IMR-90 (cell line): ENCODE measurements at regions not wholly inside any gene's neighbourhood (a gene's known extent, or its start where the extent isn't known, plus 50 kb on each side); places are given as distances from the start of the nearest gene placed in this dataset.

Experiments
- ATAC-seq: fragments of 200-7000 bp; cut with Tn5 transposase; 2 replicates; pipeline ENCODE4 v1.9.1; 2020; ENCODE audit warnings: low read depth, mild to moderate bottlenecking, moderate library complexity
- BruUV-seq: library from RNA; stranded (reverse); fragments of 400-500 nt; replicated peaks from 2 replicates; lab custom pipeline; 2021; lab: Mats Ljungman, UMichigan
- CTCF ChIA-PET: fragments of 300-600 bp; formaldehyde crosslinking; extraction: SDS; loops from one replicate; lab custom pipeline; 2021; ENCODE audit warnings: antibody characterized with exemption; lab: Yijun Ruan, JAX
- POLR2A ChIA-PET: fragments of 300-600 bp; sonication (Branson Sonifier 250); formaldehyde crosslinking; loops from one replicate; lab custom pipeline; 2022; ENCODE audit warnings: antibody characterized with exemption; ENCODE audit not compliant: unreplicated experiment; lab: Charles Lee
- DNase-seq: peaks from one replicate; pipeline ENCODE4 v3.0.0; 2013
- H2AFZ ChIP-seq: replicated peaks from 2 replicates; pipeline ENCODE3; 2013; ENCODE audit warnings: low read length, mild to moderate bottlenecking; ENCODE audit not compliant: poor library complexity
- H2AK5ac ChIP-seq: 2 replicates; pipeline ENCODE4 v1.6.1; 2013; ENCODE audit warnings: low read depth, low read length, inconsistent platforms
- H2AK9ac ChIP-seq: replicated peaks from 2 replicates; pipeline ENCODE3; 2013; ENCODE audit warnings: mild to moderate bottlenecking, low read depth, low read length, moderate library complexity; ENCODE audit not compliant: poor library complexity
- H2BK120ac ChIP-seq: 2 replicates; pipeline ENCODE4 v1.6.1; 2013; ENCODE audit warnings: low read depth, low read length, inconsistent platforms
- H2BK15ac ChIP-seq: 3 replicates; pipeline ENCODE4 v1.6.1; 2013; ENCODE audit warnings: low read depth, low read length, inconsistent platforms
- H2BK20ac ChIP-seq: 2 replicates; pipeline ENCODE4 v1.6.1; 2013; ENCODE audit warnings: low read depth, mild to moderate bottlenecking, inconsistent platforms, low read length, moderate library complexity
- H2BK5ac ChIP-seq: 2 replicates; pipeline ENCODE4 v1.6.1; 2013; ENCODE audit warnings: mild to moderate bottlenecking, low read depth, low read length, inconsistent platforms; ENCODE audit not compliant: poor library complexity, severe bottlenecking
- H3K14ac ChIP-seq: replicated peaks from 2 replicates; pipeline ENCODE4 v1.6.1; 2013; ENCODE audit warnings: low read depth, low read length, inconsistent platforms
- H3K18ac ChIP-seq: 2 replicates; pipeline ENCODE4 v1.6.1; 2013; ENCODE audit warnings: low read depth, low read length, control low read depth
- H3K23ac ChIP-seq: 2 replicates; pipeline ENCODE4 v1.6.1; 2013; ENCODE audit warnings: low read depth, low read length, inconsistent platforms
- H3K27ac ChIP-seq: 2 replicates; pipeline ENCODE4 v1.5.1; 2013; ENCODE audit warnings: mild to moderate bottlenecking, control low read depth, low read length; ENCODE audit not compliant: insufficient read depth
- H3K27me3 ChIP-seq: 2 replicates; pipeline ENCODE4 v1.6.1; 2013; ENCODE audit warnings: low read length; ENCODE audit not compliant: control insufficient read depth, insufficient read depth
- H3K36me3 ChIP-seq: 2 replicates; pipeline ENCODE4 v1.6.1; 2013; ENCODE audit warnings: low read length, mixed read lengths; ENCODE audit not compliant: control insufficient read depth, insufficient read depth
- H3K4ac ChIP-seq: 2 replicates; pipeline ENCODE4 v1.6.1; 2013; ENCODE audit warnings: low read depth, low read length, inconsistent platforms
- H3K4me1 ChIP-seq: 2 replicates; pipeline ENCODE4 v1.6.1; 2013; ENCODE audit warnings: low read length, mixed read lengths; ENCODE audit not compliant: control insufficient read depth, insufficient read depth
- H3K4me2 ChIP-seq: 2 replicates; pipeline ENCODE4 v1.6.1; 2013; ENCODE audit warnings: low read depth, mild to moderate bottlenecking, control low read depth, low read length, moderate library complexity
- H3K4me3 ChIP-seq: 2 replicates; pipeline ENCODE4 v1.5.1; 2013; ENCODE audit warnings: low read depth, mild to moderate bottlenecking, control low read depth, low read length, moderate library complexity; ENCODE audit not compliant: insufficient read depth
- H3K56ac ChIP-seq: 2 replicates; pipeline ENCODE4 v1.6.1; 2013; ENCODE audit warnings: low read length, inconsistent platforms; ENCODE audit not compliant: insufficient read depth; ENCODE audit errors: extremely low read depth
- H3K79me1 ChIP-seq, 2 experiments: 2 replicates each; pipeline ENCODE4 v1.6.1; 2013; ENCODE audit warnings: low read length in 2 of 2, inconsistent platforms in 1 of 2, low read depth in 1 of 2
- H3K9ac ChIP-seq: 2 replicates; pipeline ENCODE4 v1.6.1; 2013; ENCODE audit warnings: low read depth, low read length, control low read depth
- H3K9me1 ChIP-seq: 2 replicates; pipeline ENCODE4 v1.6.1; 2013; ENCODE audit warnings: low read length, inconsistent platforms; ENCODE audit not compliant: insufficient read depth
- H3K9me3 ChIP-seq: 2 replicates; pipeline ENCODE4 v1.6.1; 2013; ENCODE audit warnings: low read length; ENCODE audit not compliant: control insufficient read depth, insufficient read depth
- H4K20me1 ChIP-seq: 2 replicates; pipeline ENCODE4 v1.6.1; 2013; ENCODE audit warnings: low read length, inconsistent platforms; ENCODE audit not compliant: insufficient read depth
- H4K5ac ChIP-seq: 2 replicates; pipeline ENCODE4 v1.6.1; 2013; ENCODE audit warnings: mild to moderate bottlenecking, low read depth, low read length, control low read depth
- H4K8ac ChIP-seq, 2 experiments: 2 replicates each; pipeline ENCODE4 v1.6.1; 2013; ENCODE audit warnings: low read depth in 2 of 2, low read length in 2 of 2, control low read depth in 1 of 2, inconsistent platforms in 1 of 2
- H4K91ac ChIP-seq: 2 replicates; pipeline ENCODE4 v1.6.1; 2013; ENCODE audit warnings: low read depth, low read length, inconsistent platforms; ENCODE audit not compliant: insufficient read depth
- CEBPB ChIP-seq: IDR thresholded peaks from 2 replicates; pipeline ENCODE4 v1.6.1; 2012; ENCODE audit warnings: low read depth, low read length, improper control_type of control experiment
- CHD1 ChIP-seq: IDR thresholded peaks from 2 replicates; pipeline ENCODE4 v1.6.1; 2012; ENCODE audit warnings: low read depth, low read length, improper control_type of control experiment
- ELK1 ChIP-seq: fragments of 150-350 bp; IDR thresholded peaks from 2 replicates; pipeline ENCODE4 v1.6.1; 2016; ENCODE audit warnings: low read depth, mild to moderate bottlenecking, low read length, moderate library complexity, borderline replicate concordance
- MAZ ChIP-seq: IDR thresholded peaks from 2 replicates; pipeline ENCODE4 v1.6.1; 2012; ENCODE audit warnings: low read depth, mild to moderate bottlenecking, low read length, improper control_type of control experiment, moderate library complexity, borderline replicate concordance
- MXI1 ChIP-seq: IDR thresholded peaks from 2 replicates; pipeline ENCODE4 v1.6.1; 2012; ENCODE audit warnings: low read depth, mild to moderate bottlenecking, low read length, moderate library complexity, borderline replicate concordance
- NFE2L2 ChIP-seq: fragments of 150-350 bp; IDR thresholded peaks from 2 replicates; pipeline ENCODE4 v1.6.1; 2016; ENCODE audit warnings: low read depth, mild to moderate bottlenecking, low read length
- USF2 ChIP-seq: fragments of 150-350 bp; IDR thresholded peaks from 2 replicates; pipeline ENCODE4 v1.6.1; 2017; ENCODE audit warnings: mild to moderate bottlenecking, antibody characterized with exemption, low read length, low read depth
- dilution Hi-C: fragments of 300-500 bp; cut with HindIII; formaldehyde crosslinking; loops from one replicate; pipeline ENCODE4 v1.14.3; 2018; ENCODE audit warnings: low sequenced_read_pairs; ENCODE audit not compliant: unreplicated experiment
- in situ Hi-C: fragments of 300-500 bp; cut with MboI; formaldehyde crosslinking; loops from 3 replicates; pipeline ENCODE4 v1.14.3; 2019; ENCODE audit warnings: low sequenced_read_pairs, inconsistent platforms, mixed read lengths
- intact Hi-C: fragments of 100-400 bp; cut with micrococcal nuclease; formaldehyde crosslinking; loops from 2 replicates; pipeline ENCODE4 v1.10.0; 2022

- Histone ChIP-seq H2BK20ac (no peak overlapping the region), H2BK120ac (no peak overlapping the region), H4K5ac (no peak overlapping the region), H3K36me3 (no peaks in the 10 kb centered on the region), H3K27me3 (no peaks in the 10 kb centered on the region), H2AK9ac (no peak overlapping the region), H3K4ac (no peak overlapping the region), H4K20me1 (no peaks in the 10 kb centered on the region), H3K4me1 (peaks cover 2% of the 10 kb centered on the region; the same call in 1 of the 2 replicates), H3K56ac (no peak overlapping the region), H3K9ac (no peak overlapping the region), H3K4me2 (no peak overlapping the region), H4K91ac (no peak overlapping the region), H3K9me1 (no peaks in the 10 kb centered on the region), H2AK5ac (no peak overlapping the region), H4K8ac (no peak overlapping the region), H2BK5ac (no peak overlapping the region), H2AFZ (no peak overlapping the region), H3K14ac (no peak overlapping the region), H2BK15ac (no peak overlapping the region), H3K4me3 (no peak overlapping the region), H3K79me1 (no peaks in the 10 kb centered on the region), H3K23ac (no peak overlapping the region), H3K27ac (no peak overlapping the region), H3K18ac (no peak overlapping the region), H3K9me3 (peaks cover under 1% of the 10 kb centered on the region; the same call in 1 of the 2 replicates)
- DNase-seq (no peak), ATAC-seq (no peak)
- no TSS peak for BruUV-seq
- dilution Hi-C loops: no loop called here
- CTCF ChIA-PET: no interaction called here
- POLR2A ChIA-PET: no interaction called here
- no peak for TF ChIP-seq MAZ
- TF ChIP-seq ELK1: no peak
- TF ChIP-seq NFE2L2: no peak
- no peak for TF ChIP-seq CEBPB
- no peak for TF ChIP-seq CHD1
- TF ChIP-seq MXI1: no peak
- no peak for TF ChIP-seq USF2
- intact Hi-C loops: no loop called here
- in situ Hi-C loops: no loop called here
These were observed 568.4 kb downstream of the ZNF608 start for GRCh38 chr5:124178050-124178449.
